Gastrocnemius medialis (tissue), 4 donors: ENCODE measurements at regions not wholly inside any gene's neighbourhood (a gene's known extent, or its start where the extent isn't known, plus 50 kb on each side); places are given as distances from the start of the nearest gene placed in this dataset.
A peak's percentile ranks its signal among the peaks of the same experiment; 100 is the strongest.

Experiments
- ATAC-seq, 2 donors: fragments of 150-250 bp; one replicate each; pipeline ENCODE4 v1.9.1; 2016
- DNase-seq, 2 donors: peaks; one replicate each; pipeline ENCODE4 v3.0.0-alpha.2; 2019
- H3K27ac ChIP-seq, 4 donors: fragments of 200-600 bp; sonication (generic); 1 replicate in 1 of 4; 2 replicates in 3 of 4; pipeline ENCODE4 v1.5.1; 2016 to 2018; ENCODE audit warnings: mild to moderate bottlenecking in 2 of 4, moderate library complexity in 1 of 4
- H3K27me3 ChIP-seq, 3 donors: fragments of 200-600 bp; sonication (generic) in 2 of 3; 1 replicate in 1 of 3; 2 replicates in 2 of 3; pipeline versions ENCODE4 v1.5.1 to v1.6.0; 2016 to 2019; ENCODE audit warnings: mild to moderate bottlenecking in 1 of 3, moderate library complexity in 1 of 3
- H3K36me3 ChIP-seq, 2 donors: fragments of 200-600 bp; sonication (generic) in 1 of 2; one replicate each; pipeline ENCODE4 v1.5.1; 2017 to 2018
- H3K4me1 ChIP-seq, 2 donors: fragments of 200-600 bp; sonication (generic) in 1 of 2; one replicate each; pipeline ENCODE4 v1.5.1; 2016 to 2017; ENCODE audit warnings: mild to moderate bottlenecking in 2 of 2
- H3K4me3 ChIP-seq, 4 donors: fragments of 200-600 bp; sonication (generic) in 3 of 4; 1 replicate in 1 of 4; 2 replicates in 3 of 4; pipeline ENCODE4 v1.5.1; 2016 to 2019; ENCODE audit warnings: mild to moderate bottlenecking in 2 of 4
- H3K9me3 ChIP-seq, 3 donors: fragments of 200-600 bp; sonication (generic) in 2 of 3; 1 replicate in 1 of 3; 2 replicates in 2 of 3; pipeline ENCODE4 v1.5.1; 2016 to 2019
- CTCF ChIP-seq, 5 experiments: fragments of 450-650 bp in 3 of 5; fragments of 200-600 bp in 2 of 5; sonication (generic) in 2 of 5; IDR thresholded peaks in 4 of 5; conservative IDR thresholded peaks in 1 of 5; 1 replicate in 4 of 5; 2 replicates in 1 of 5; pipeline ENCODE4 v1.5.1; 2016 to 2019; ENCODE audit warnings: antibody characterized with exemption in 5 of 5, mild to moderate bottlenecking in 3 of 5, moderate library complexity in 3 of 5
- POLR2A ChIP-seq, 2 donors: fragments of 450-650 bp; IDR thresholded peaks; one replicate each; pipeline ENCODE4 v1.6.1; 2017; ENCODE audit warnings: antibody characterized with exemption in 2 of 2, mild to moderate bottlenecking in 2 of 2, moderate library complexity in 2 of 2
- in situ Hi-C, 4 donors: fragments of 200-750 bp; cut with MboI; loops; one replicate each; pipeline versions ENCODE4 v1.15.0 to v1.8.0; 2017; ENCODE audit warnings: low sequenced_read_pairs in 4 of 4
- intact Hi-C: fragments of 100-400 bp; cut with DNase I; formaldehyde crosslinking; loops from one replicate; pipeline ENCODE4 v1.15.1; 2023; ENCODE audit warnings: low total_unique reads

GRCh38 chr6:102197211-102197610 lies 803.7 kb downstream of the GRIK2 start:
- ATAC-seq (no peak), DNase-seq (no peak)
- in situ Hi-C loops: no loop called here
- no peaks in the 10 kb centered on the region for H3K36me3 ChIP-seq
- peaks cover 0 to 3% (median 0%) of the 10 kb centered on the region in 3 donors for H3K9me3 ChIP-seq
- no peaks in the 10 kb centered on the region for H3K27me3 ChIP-seq
- TF ChIP-seq POLR2A (IDR thresholded peaks at IDR 0.05): no peak
- no peak for TF ChIP-seq CTCF (IDR thresholded peaks at IDR 0.05 in 4 of 5, conservative IDR thresholded peaks at IDR 0.05 in 1 of 5)
- no peak overlapping the region for H3K27ac ChIP-seq
- no peak overlapping the region for H3K4me3 ChIP-seq
- intact Hi-C loops: no loop called here
- no peaks in the 10 kb centered on the region for H3K4me1 ChIP-seq

GRCh38 chr6:102204351-102204750 lies 810.8 kb downstream of the GRIK2 start:
- no peak overlapping the region for H3K27ac ChIP-seq
- ATAC-seq (no peak), DNase-seq (no peak)
- no peaks in the 10 kb centered on the region for H3K27me3 ChIP-seq
- TF ChIP-seq CTCF (IDR thresholded peaks at IDR 0.05 in 4 of 5, conservative IDR thresholded peaks at IDR 0.05 in 1 of 5) (no peak), POLR2A (IDR thresholded peaks at IDR 0.05) (no peak)
- intact Hi-C loops (no loop called here), in situ Hi-C loops (no loop called here)
- H3K4me1 ChIP-seq: no peaks in the 10 kb centered on the region
- H3K36me3 ChIP-seq: no peaks in the 10 kb centered on the region
- H3K9me3 ChIP-seq: no peaks in the 10 kb centered on the region
- no peak overlapping the region for H3K4me3 ChIP-seq

GRCh38 chr6:102215425-102215824 lies 821.9 kb downstream of the GRIK2 start:
- H3K27ac ChIP-seq: peak overlapping the region in 3 of 4 donors; percentile 20 to 42 (median 24)
- in situ Hi-C loops: no loop called here

GRCh38 chr6:102216232-102216631 lies 822.7 kb downstream of the GRIK2 start:
- Histone ChIP-seq H3K27ac (no peak overlapping the region), H3K9me3 (no peaks in the 10 kb centered on the region), H3K4me3 (no peak overlapping the region), H3K27me3 (no peaks in the 10 kb centered on the region), H3K36me3 (no peaks in the 10 kb centered on the region), H3K4me1 (no peaks in the 10 kb centered on the region)
- no peak for TF ChIP-seq POLR2A (IDR thresholded peaks at IDR 0.05)
- no peak for TF ChIP-seq CTCF (IDR thresholded peaks at IDR 0.05 in 4 of 5, conservative IDR thresholded peaks at IDR 0.05 in 1 of 5)
- intact Hi-C loops: no loop called here
- no peak for ATAC-seq
- no peak for DNase-seq
- in situ Hi-C loops: no loop called here

More at GRCh38 chr6:102215425-102215824, 821.9 kb downstream of the GRIK2 start:
- DNase-seq (no peak), ATAC-seq (peak; percentile 24 to 80)
- Histone ChIP-seq H3K9me3 (no peaks in the 10 kb centered on the region), H3K4me3 (peak overlapping the region in 3 of 4 donors; percentile 2 to 37 (median 10)), H3K36me3 (no peaks in the 10 kb centered on the region), H3K27me3 (no peaks in the 10 kb centered on the region), H3K4me1 (no peaks in the 10 kb centered on the region)
- intact Hi-C loops: no loop called here
- TF ChIP-seq POLR2A (IDR thresholded peaks at IDR 0.05): no peak
- TF ChIP-seq CTCF (IDR thresholded peaks at IDR 0.05 in 4 of 5, conservative IDR thresholded peaks at IDR 0.05 in 1 of 5): no peak

GRCh38 chr6:102223942-102224341 lies 830.4 kb downstream of the GRIK2 start:
- in situ Hi-C loops (no loop called here), intact Hi-C loops (no loop called here)
- ATAC-seq: no peak
- TF ChIP-seq POLR2A (IDR thresholded peaks at IDR 0.05) (no peak), CTCF (IDR thresholded peaks at IDR 0.05 in 4 of 5, conservative IDR thresholded peaks at IDR 0.05 in 1 of 5) (no peak)
- no peaks in the 10 kb centered on the region for H3K4me1 ChIP-seq
- DNase-seq: no peak
- H3K4me3 ChIP-seq: no peak overlapping the region
- no peaks in the 10 kb centered on the region for H3K27me3 ChIP-seq
- no peaks in the 10 kb centered on the region for H3K9me3 ChIP-seq
- no peak overlapping the region for H3K27ac ChIP-seq
- no peaks in the 10 kb centered on the region for H3K36me3 ChIP-seq
